Heart right ventricle (tissue), 16 donors: ENCODE measurements at regions not wholly inside any gene's neighbourhood (a gene's known extent, or its start where the extent isn't known, plus 50 kb on each side); places are given as distances from the start of the nearest gene placed in this dataset.
A peak's percentile ranks its signal among the peaks of the same experiment; 100 is the strongest.

Experiments
- ATAC-seq, 8 donors: fragments of 200-7000 bp; cut with Tn5 transposase; one replicate each; pipeline ENCODE4 v1.9.1; 2020; ENCODE audit warnings: mild to moderate bottlenecking in 8 of 8, moderate library complexity in 8 of 8, moderate number of reproducible peaks in 1 of 8
- DNase-seq, 2 donors: peaks; one replicate each; pipeline ENCODE4 v3.0.0-alpha.2; 2020
- H3K27ac ChIP-seq, 10 donors: fragments of 200-600 bp; sonication (generic) in 2 of 10; one replicate each; pipeline versions ENCODE4 v1.5.0 to v1.8.0; 2020 to 2022; ENCODE audit warnings: mild to moderate bottlenecking in 3 of 10
- H3K27me3 ChIP-seq, 7 donors: fragments of 200-600 bp; one replicate each; pipeline ENCODE4 v1.8.0; 2021 to 2022; ENCODE audit warnings: mild to moderate bottlenecking in 2 of 7
- H3K36me3 ChIP-seq, 9 donors: fragments of 200-600 bp; sonication (generic) in 1 of 9; one replicate each; pipeline versions ENCODE4 v1.5.0 to v1.8.0; 2020 to 2022; ENCODE audit warnings: mild to moderate bottlenecking in 2 of 9
- H3K4me1 ChIP-seq, 9 donors: fragments of 200-600 bp; sonication (generic) in 1 of 9; one replicate each; pipeline versions ENCODE4 v1.5.0 to v1.8.0; 2020 to 2022; ENCODE audit warnings: mild to moderate bottlenecking in 4 of 9
- H3K4me3 ChIP-seq, 10 donors: fragments of 200-600 bp; sonication (generic) in 2 of 10; one replicate each; pipeline versions ENCODE4 v1.5.0 to v1.8.0; 2020 to 2022; ENCODE audit warnings: mild to moderate bottlenecking in 7 of 10, moderate library complexity in 2 of 10
- H3K9me3 ChIP-seq, 11 donors: fragments of 200-600 bp in 10 of 11; sonication (generic) in 2 of 11; one replicate each; pipeline versions ENCODE4 v1.5.0 to v1.8.0; 2013 to 2022; ENCODE audit warnings: mild to moderate bottlenecking in 2 of 11, control low read depth in 1 of 11, moderate library complexity in 1 of 11
- WGBS, 2 donors: extraction: QIAGEN DNeasy Blood & Tissue Kit; methylation state at CpG; one replicate each; pipeline ENCODE4 v1.1.7; 2013; ENCODE audit warnings: inconsistent platforms in 1 of 2; 5-methylcytosine and 5-hydroxymethylcytosine counted together
- intact Hi-C, 10 donors: fragments of 100-400 bp; cut with DNase I; formaldehyde crosslinking; loops; one replicate each; pipeline versions ENCODE4 v1.11.1 to v1.14.2; 2022
- TF ChIP-seq, protein P1 (sequence below), 9 donors: fragments of 200-600 bp; sonication (generic) in 2 of 9; IDR thresholded peaks; one replicate each; pipeline versions ENCODE4 v1.5.0 to v1.8.0; 2021 to 2022; ENCODE audit warnings: antibody characterized with exemption in 9 of 9, mild to moderate bottlenecking in 5 of 9, moderate library complexity in 1 of 9
- donor health status: Arrhythmogenic right ventricular cardiomyopathy.
- donor health status: ischemic (EF 13 %, LVEDD 7.1; RV severe dilation, severe dysfunction).
- donor health status: healthy with polysubstance abuse.
- donor health status: DM: no; HTN: yes; CAD: no.
- donor health status: DM: no; HTN: no; CAD: no.
- donor health status: ischemic (EF 25% LVEDD 6.9; RV normal size, moderate dysfunction).
- donor health status: ischemic (EF 25% LVEDD 5.7; RV mildly dilated, moderate dysfunction).
- donor health status: healthy.
- donor health status: DM: yes; HTN: yes; CAD: no.
- donor health status: Ischemic cardiomyopathy.
- donor health status: ischemic (EF 35%, LVEDD 5.7; RV mildly dilated, moderate dysfunction).
- donor health status: nonischemic (EF 11% LVEDD 7.7; RV severe dilation, severe dysfunction).
- donor health status: DM: yes; HTN: yes; CAD: no.
- donor health status: PGD.
- donor health status: ischemic (EF 29% LVEDD 5.4; RV normal size, mild dysfunction).
- donor health status: nonischemic (EF 23%, LVEDD 6.1; RV moderate dilation, normal function).

DNA sequence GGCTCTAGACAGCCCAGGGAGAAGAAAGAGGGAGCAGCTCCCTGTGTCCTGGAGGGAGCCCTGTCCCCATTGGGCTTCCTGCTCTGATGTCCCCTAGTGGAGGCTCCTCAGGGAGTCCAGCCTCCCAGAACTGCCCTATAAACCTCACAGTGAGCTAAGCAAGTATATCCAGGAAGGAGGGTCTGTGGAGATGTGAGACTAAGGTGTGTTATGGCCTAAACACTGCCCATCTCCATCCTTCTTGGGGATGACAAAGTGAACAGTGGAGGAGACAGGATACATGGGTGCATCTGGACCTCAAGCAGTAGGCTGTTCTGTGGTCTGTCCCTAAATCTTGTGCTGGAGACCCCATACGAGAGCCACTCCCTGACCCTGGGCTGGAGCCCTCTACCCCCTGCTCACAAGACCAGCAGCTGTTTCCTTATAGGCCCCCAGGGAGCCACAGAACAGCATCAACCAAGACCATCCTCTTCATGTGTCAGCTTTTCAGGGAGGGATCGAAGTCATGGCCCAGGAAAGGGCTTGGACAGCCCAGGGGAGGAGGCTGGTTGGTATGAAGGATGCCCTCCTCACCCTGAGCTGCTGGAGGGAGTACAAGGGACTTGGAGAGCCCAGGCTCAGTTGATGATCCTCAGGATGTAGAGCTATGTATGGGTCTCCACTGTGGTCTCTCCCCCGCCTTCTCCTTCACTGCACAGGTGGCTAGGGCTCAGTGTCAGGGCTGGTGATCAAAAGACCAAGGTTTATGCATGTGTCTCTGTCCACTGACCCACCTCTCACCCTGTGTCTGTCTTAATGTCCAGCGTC is 49.7 kb upstream of the TOP3B start:
- H3K27ac ChIP-seq: peak overlapping the region in 3 of 10 donors; percentile 16 to 63 (median 44)
- TF ChIP-seq, protein P1, sequence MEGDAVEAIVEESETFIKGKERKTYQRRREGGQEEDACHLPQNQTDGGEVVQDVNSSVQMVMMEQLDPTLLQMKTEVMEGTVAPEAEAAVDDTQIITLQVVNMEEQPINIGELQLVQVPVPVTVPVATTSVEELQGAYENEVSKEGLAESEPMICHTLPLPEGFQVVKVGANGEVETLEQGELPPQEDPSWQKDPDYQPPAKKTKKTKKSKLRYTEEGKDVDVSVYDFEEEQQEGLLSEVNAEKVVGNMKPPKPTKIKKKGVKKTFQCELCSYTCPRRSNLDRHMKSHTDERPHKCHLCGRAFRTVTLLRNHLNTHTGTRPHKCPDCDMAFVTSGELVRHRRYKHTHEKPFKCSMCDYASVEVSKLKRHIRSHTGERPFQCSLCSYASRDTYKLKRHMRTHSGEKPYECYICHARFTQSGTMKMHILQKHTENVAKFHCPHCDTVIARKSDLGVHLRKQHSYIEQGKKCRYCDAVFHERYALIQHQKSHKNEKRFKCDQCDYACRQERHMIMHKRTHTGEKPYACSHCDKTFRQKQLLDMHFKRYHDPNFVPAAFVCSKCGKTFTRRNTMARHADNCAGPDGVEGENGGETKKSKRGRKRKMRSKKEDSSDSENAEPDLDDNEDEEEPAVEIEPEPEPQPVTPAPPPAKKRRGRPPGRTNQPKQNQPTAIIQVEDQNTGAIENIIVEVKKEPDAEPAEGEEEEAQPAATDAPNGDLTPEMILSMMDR (IDR thresholded peaks at IDR 0.05): no peak
- DNase-seq: no peak
- no peaks in the 10 kb centered on the region for H3K36me3 ChIP-seq
- H3K4me3 ChIP-seq: no peak overlapping the region
- H3K27me3 ChIP-seq: no peaks in the 10 kb centered on the region
- intact Hi-C loops: no loop called here
- peaks cover 0 to 10% (median 0%) of the 10 kb centered on the region in 9 donors for H3K4me1 ChIP-seq
- no peak for ATAC-seq
- no peaks in the 10 kb centered on the region for H3K9me3 ChIP-seq
- 76 to 78% methylated on average over 4 of the region's 4 CpGs for WGBS, 2 donors
